Hypothalamus (tissue), 51 donors: ENCODE measurements at regions not wholly inside any gene's neighbourhood (a gene's known extent, or its start where the extent isn't known, plus 50 kb on each side); places are given as distances from the start of the nearest gene placed in this dataset.
"Not testable (repeated sequence)": the region's sequence is repeated elsewhere in the genome, so short reads cannot be mapped to it uniquely, and the experiment has no call there.

Experiments
- DNase-seq, 51 donors: peaks; one replicate each; lab custom pipeline; 2025; lab: John Stamatoyannopoulos, UW

DNA sequence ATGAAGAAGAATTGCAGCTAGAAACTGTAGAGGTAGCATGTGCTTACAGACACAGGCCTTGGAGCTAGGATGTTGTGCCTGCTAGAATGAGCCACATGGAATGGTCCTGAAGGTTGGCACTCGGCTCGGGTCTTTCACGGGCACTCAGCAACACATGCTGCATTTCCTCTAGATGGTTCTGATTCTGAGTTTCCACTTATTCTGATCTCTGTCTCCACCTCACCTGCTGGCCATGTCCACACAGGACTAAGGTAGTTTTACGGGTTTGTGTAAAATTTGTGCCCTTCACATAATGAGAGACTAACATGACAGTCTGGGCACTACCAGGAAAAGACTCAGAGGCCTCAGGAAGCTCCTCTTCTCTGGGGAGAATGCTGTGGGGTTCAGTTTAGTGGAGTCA is 444.8 kb upstream of the MKI67 start:
- DNase-seq, result no peak

GRCh38 chr10:128571745-128572144 is 445.5 kb upstream of the MKI67 start:
- no peak for DNase-seq

- no peak for DNase-seq
Observed at GRCh38 chr10:128572696-128573095, 446.5 kb upstream of the MKI67 start.

GRCh38 chr10:128573281-128573845 is 447.1 kb upstream of the MKI67 start:
- no peak for DNase-seq

DNA sequence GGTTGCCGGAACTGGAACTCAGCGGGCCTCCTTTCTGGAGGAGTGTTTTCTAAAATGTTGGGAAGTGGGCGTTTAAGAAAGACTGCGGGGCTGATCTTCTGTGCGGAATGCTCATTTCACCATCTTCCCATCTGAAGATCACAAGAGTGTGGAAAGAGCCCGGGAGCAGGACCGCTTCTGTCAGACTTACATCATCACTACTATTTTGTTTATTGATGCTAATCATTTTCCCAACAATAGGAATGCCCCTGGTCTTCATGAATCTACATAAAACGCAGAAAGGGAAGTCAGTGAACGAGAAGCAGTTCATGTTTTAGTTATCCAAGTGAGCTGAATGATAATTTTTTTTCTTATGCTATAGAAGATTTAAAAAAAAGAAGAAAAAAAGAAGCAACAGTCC is 447.8 kb upstream of the MKI67 start:
- DNase-seq, result no peak

DNA sequence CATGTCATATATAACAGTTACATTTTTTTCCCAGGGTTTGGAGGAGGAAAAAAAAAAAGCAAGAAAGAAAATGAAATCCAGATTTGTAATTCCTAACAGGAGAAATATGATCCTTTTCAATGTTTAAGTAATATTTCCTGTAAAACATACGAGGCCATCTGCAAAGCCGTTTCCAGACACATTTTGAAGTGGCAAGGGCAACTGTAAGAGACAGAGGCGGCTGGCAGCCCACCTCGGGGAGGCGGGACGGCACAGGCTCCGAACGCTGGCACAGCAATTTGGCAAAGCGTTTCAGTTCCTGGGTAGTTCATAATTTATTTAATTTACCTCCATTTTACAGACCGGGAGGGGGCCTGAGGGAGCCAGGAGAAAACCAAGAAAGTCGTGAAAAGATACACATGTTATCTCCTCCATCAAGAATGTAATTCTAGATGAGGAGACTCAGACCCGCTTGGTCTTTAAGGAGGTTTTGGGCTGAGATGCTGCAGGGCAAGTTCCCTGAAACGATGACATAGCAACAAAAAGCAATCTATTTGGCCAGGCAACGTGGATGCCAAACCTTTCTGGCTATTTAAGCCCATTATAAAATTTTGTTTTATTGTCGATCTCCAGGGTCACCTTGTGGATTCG is 448.5 kb upstream of the MKI67 start:
- DNase-seq, result no peak

DNA sequence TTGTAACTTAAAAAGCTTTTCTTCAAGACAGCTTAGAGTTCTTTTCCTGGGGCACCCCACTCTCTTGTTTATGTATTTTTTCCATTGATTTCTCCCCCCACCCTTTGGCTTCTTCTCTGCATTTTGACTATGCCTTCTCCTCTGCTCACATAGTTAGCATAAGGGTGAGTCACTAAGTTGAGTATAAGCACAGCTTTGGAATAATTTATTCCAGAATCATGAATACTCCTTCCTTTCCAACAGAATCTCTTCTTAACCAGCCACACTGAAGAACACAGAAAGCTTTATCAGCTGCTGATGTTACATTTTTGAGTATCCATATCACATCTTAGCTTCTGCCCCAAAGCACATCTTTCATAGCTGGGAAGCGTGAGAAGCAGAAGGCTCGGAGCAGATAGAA is 449.5 kb upstream of the MKI67 start:
- no peak for DNase-seq

DNA sequence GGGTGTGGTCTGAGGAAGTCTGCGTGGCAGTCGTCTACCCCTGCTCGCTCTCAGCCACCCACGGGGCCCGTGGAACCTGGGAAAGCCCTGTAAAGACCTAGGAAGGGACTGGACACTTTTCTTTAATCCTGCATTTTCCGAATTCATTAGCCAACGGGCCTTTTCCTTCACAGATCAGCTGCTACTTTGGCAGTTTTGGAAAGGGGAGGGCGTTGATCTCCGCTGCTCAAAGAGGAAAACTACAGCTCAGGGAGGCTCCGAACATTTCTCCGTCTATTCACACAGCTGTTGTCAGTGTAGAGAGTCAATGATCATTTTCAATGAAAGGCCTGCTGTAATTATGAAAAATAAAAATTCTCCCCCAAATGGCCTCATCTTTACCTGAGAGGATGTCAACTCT is 450.1 kb upstream of the MKI67 start:
- DNase-seq, result no peak

DNA sequence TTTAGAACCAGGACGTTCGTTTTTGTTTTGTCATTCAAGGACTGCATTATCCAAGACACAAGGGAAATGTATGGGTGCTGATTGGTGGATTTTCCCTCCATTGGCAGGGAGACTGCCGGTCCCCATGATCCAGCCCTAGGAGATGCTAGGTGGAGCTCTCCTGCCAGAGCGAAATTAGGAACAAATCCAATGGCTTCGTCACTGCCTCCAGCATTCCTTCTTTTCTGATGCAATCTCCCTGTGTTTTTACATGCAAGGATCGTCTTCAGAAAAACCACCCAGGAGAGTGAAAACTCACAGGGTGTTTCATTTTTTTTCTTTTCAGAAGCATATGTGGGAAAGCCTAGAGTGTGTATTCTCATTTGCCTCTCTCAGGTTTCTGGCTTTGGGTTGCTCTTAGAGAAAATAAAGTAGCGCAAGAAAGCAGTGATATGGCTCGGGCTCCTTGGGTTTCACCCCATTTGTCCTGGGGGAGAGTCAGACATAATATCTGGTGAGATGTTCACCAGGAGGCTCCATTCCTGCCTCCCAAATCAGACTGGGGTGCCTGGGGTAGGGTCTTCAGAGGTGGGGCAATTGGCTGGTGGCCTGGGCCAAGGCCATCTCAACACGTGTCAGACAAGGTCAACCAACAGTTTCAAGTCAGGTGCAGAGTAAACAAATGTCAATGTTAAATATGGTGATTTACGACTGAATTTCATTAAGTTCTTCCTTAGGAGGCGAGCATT is 450.9 kb upstream of the MKI67 start:
- no peak for DNase-seq

- DNase-seq, result no peak
Observed at GRCh38 chr10:128577958-128578750, 451.9 kb upstream of the MKI67 start.

GRCh38 chr10:128578766-128579165 is 452.5 kb upstream of the MKI67 start:
- no peak for DNase-seq

DNA sequence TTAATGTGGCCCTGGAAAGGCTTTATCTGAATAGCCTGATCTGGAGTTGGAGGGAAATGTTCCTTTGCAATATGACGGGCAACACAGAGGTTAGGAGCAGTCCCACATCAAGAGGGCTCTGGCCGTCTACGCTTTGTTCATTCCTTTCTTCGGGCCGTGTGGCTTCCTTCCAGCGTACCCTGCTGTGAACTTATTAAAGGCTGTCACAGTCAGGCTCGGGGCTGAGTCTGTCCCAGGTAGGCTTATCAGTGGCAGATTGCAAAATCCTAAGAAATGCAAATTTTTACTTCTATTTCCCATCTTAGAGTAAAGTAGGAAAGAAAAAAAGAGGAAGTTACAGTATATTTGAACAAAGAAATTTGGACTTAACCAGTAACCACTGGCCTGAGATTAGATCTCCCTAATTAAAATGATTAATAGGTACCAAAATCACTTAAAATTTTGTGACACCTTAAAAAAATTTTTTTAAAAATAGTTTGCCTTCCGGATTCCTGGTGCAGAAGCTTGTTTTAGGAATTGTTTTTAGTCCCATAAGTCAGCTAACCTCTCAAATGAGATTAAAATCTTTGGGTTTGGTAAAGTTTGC is 453.1 kb upstream of the MKI67 start:
- DNase-seq, result no peak

DNA sequence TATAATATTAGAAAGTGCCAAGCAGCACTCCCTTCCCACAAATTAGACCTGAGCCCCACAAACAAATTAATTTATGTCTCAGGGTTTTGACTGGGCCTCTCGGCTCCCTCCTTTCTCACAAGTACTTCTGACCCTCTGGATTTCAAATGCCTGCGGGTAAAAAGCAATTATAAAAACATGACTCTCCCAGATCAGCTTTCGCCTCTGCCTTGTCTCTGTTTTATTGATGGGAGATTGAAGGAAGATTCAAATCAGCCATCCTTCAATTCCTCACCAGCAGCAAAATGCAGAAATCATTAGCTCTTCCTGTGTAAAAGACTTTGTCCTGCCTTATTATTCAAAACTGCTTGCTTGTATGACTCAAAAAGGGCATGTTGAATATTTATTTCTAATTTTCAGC is 453.7 kb upstream of the MKI67 start:
- no peak for DNase-seq

GRCh38 chr10:128583125-128583524 is 456.9 kb upstream of the MKI67 start:
- not testable (repeated sequence) for DNase-seq

- DNase-seq, result not testable (repeated sequence)
Observed at GRCh38 chr10:128586599-128586998, 460.4 kb upstream of the MKI67 start.

DNA sequence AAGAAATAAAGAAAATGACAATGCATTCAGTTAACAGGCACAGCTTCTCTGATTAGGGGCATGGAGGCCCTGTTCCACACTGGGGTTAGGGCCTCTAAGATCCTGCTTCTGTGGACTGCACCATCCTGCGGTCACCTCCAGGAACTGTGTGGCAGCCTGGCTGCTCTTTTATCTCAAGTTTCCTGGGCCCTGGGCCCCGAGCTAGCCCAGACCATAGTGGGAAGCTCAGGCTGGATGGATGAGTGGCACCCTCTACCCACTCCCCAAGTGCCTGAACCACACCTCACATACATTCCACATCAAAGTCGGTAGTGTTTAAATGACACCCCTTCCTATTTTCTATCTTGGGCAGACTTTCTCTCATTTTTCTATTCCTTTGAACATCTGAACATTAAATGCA is 461.5 kb upstream of the MKI67 start:
- no peak for DNase-seq

GRCh38 chr10:128588402-128588801 is 462.2 kb upstream of the MKI67 start:
- no peak for DNase-seq

DNA sequence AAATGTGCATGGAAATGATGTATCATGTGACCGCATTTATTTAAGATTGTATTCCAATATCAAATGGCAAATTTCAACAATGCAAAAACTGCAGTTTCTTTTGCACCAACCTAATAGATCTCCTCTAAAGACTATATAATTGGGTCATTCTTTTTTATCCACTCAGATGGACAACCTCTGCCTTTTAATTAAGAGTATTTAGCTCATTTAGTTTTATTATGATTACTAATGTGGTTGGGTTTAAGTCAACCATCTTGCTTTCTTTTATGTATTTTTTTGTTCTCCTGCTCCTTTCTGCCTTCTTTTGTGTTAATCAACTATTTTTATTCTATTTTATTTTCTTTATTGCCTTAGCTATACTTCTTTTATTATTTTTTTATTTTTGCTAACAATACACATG is 468.5 kb upstream of the MKI67 start:
- no peak for DNase-seq

DNA sequence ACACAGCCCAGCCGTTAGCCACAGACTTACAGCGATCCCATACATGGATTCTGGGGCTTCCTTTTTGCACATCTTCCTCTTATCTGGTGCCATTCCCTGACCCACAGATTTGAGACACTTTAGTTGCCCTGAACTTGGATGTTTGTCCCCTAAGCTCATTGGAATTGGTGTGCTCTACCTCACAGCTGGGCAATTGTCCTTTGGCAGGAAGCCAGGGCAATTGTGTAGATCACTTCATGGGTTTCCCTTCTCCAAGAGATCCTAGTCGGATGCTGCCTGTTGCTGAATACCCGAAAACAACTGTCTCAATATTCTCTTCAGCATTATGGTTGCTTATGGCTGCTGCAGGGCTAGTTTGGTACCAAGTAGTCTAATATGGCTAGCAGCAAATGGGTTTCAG is 470.7 kb upstream of the MKI67 start:
- no peak for DNase-seq

- DNase-seq, result no peak
Observed at GRCh38 chr10:128599030-128599429, 472.8 kb upstream of the MKI67 start.

GRCh38 chr10:128599538-128599937 is 473.3 kb upstream of the MKI67 start:
- no peak for DNase-seq
